GM20431 (cell line): ENCODE measurements at regions not wholly inside any gene's neighbourhood (a gene's known extent, or its start where the extent isn't known, plus 50 kb on each side); places are given as distances from the start of the nearest gene placed in this dataset.

Source experiments
- in situ Hi-C: fragments of 300-500 bp; cut with MseI, MboI; formaldehyde crosslinking; loops from one replicate; pipeline ENCODE4 v1.15.0; 2020; ENCODE audit warnings: low sequenced_read_pairs; ENCODE audit not compliant: unreplicated experiment

GRCh38 chr4:20302336-20302735, 50.6 kb downstream of the SLIT2 start:
- in situ Hi-C loops, result no loop called here

GRCh38 chr4:20305976-20306375, 54.3 kb downstream of the SLIT2 start:
- in situ Hi-C loops, result no loop called here

GRCh38 chr4:20311856-20312255, 60.2 kb downstream of the SLIT2 start:
- in situ Hi-C loops, result no loop called here

- in situ Hi-C loops, result no loop called here
These were observed 61.7 kb downstream of the SLIT2 start for GRCh38 chr4:20313237-20314030.

GRCh38 chr4:20317424-20317985, 65.8 kb downstream of the SLIT2 start:
- in situ Hi-C loops, result no loop called here

- in situ Hi-C loops, result no loop called here
These were observed 66.5 kb downstream of the SLIT2 start for GRCh38 chr4:20318001-20318908.

GRCh38 chr4:20318909-20319277, 67.2 kb downstream of the SLIT2 start:
- in situ Hi-C loops, result no loop called here

- in situ Hi-C loops, result no loop called here
These were observed 68.3 kb downstream of the SLIT2 start for GRCh38 chr4:20319825-20320612.

- in situ Hi-C loops, result no loop called here
These were observed 72.3 kb downstream of the SLIT2 start for GRCh38 chr4:20323991-20324390.

- in situ Hi-C loops, result no loop called here
These were observed 74.8 kb downstream of the SLIT2 start for GRCh38 chr4:20326460-20326859.

GRCh38 chr4:20326977-20327376, 75.3 kb downstream of the SLIT2 start:
- in situ Hi-C loops, result no loop called here

- in situ Hi-C loops, result no loop called here
These were observed 76.1 kb downstream of the SLIT2 start for GRCh38 chr4:20327808-20328207.

GRCh38 chr4:20331642-20332041, 79.9 kb downstream of the SLIT2 start:
- in situ Hi-C loops, result no loop called here

- in situ Hi-C loops, result no loop called here
These were observed 81.5 kb downstream of the SLIT2 start for GRCh38 chr4:20333141-20333715.

GRCh38 chr4:20337261-20337664, 85.6 kb downstream of the SLIT2 start:
- in situ Hi-C loops, result no loop called here

GRCh38 chr4:20338841-20339240, 87.1 kb downstream of the SLIT2 start:
- in situ Hi-C loops, result no loop called here

- in situ Hi-C loops, result no loop called here
These were observed 89.5 kb downstream of the SLIT2 start for GRCh38 chr4:20341134-20341738.

GRCh38 chr4:20347531-20347930, 95.8 kb downstream of the SLIT2 start:
- in situ Hi-C loops, result no loop called here

- in situ Hi-C loops, result no loop called here
These were observed 96.7 kb downstream of the SLIT2 start for GRCh38 chr4:20348411-20348810.
